H9 (cell line): ENCODE measurements at regions not wholly inside any gene's neighbourhood (a gene's known extent, or its start where the extent isn't known, plus 50 kb on each side); places are given as distances from the start of the nearest gene placed in this dataset.

ENCODE experiments used
- DNase-seq: peaks from one replicate; pipeline ENCODE4 v3.0.0-alpha.2; 2017
- H2AFZ ChIP-seq: one replicate; pipeline ENCODE4 v1.6.1; 2013; ENCODE audit warnings: mild to moderate bottlenecking, low read length, control low read depth, moderate library complexity
- H2AK5ac ChIP-seq: 2 replicates; pipeline ENCODE4 v1.6.1; 2013; ENCODE audit warnings: low read length, control low read depth, mixed read lengths; ENCODE audit not compliant: insufficient read length
- H2BK120ac ChIP-seq: one replicate; pipeline ENCODE4 v1.6.1; 2013; ENCODE audit warnings: low read depth, mild to moderate bottlenecking, low read length, control low read depth, inconsistent platforms; ENCODE audit not compliant: poor library complexity, severe bottlenecking
- H2BK12ac ChIP-seq: 2 replicates; pipeline ENCODE4 v1.6.1; 2013; ENCODE audit warnings: low read length, control low read depth, mixed read lengths, low read depth; ENCODE audit not compliant: insufficient read length
- H2BK15ac ChIP-seq: 2 replicates; pipeline ENCODE4 v1.6.1; 2013; ENCODE audit warnings: low read depth, low read length, control low read depth
- H2BK20ac ChIP-seq: one replicate; pipeline ENCODE4 v1.6.1; 2013; ENCODE audit warnings: low read depth, mild to moderate bottlenecking, low read length, control low read depth, inconsistent platforms; ENCODE audit not compliant: poor library complexity, severe bottlenecking
- H2BK5ac ChIP-seq: 2 replicates; pipeline ENCODE4 v1.6.1; 2013; ENCODE audit warnings: low read length, control low read depth, mixed read lengths; ENCODE audit not compliant: insufficient read length
- H3K14ac ChIP-seq: 2 replicates; pipeline ENCODE4 v1.6.1; 2013; ENCODE audit warnings: low read length, control low read depth; ENCODE audit not compliant: insufficient read depth
- H3K18ac ChIP-seq: 2 replicates; pipeline ENCODE4 v1.6.1; 2013; ENCODE audit warnings: low read depth, mild to moderate bottlenecking, mixed read lengths, low read length, control low read depth; ENCODE audit not compliant: insufficient read length
- H3K23ac ChIP-seq: 2 replicates; pipeline ENCODE4 v1.6.1; 2013; ENCODE audit warnings: low read length, control low read depth, mixed read lengths, low read depth; ENCODE audit not compliant: insufficient read length
- H3K23me2 ChIP-seq: 2 replicates; pipeline ENCODE4 v1.6.1; 2013; ENCODE audit warnings: low read depth, mild to moderate bottlenecking, mixed read lengths, low read length, control low read depth; ENCODE audit not compliant: insufficient read length, poor library complexity, severe bottlenecking
- H3K27ac ChIP-seq: 2 replicates; pipeline ENCODE4 v1.5.1; 2013; ENCODE audit warnings: low read length, control low read depth, mixed read lengths, low read depth; ENCODE audit not compliant: insufficient read length
- H3K27me3 ChIP-seq: 2 replicates; pipeline ENCODE4 v1.6.1; 2013; ENCODE audit warnings: low read length, control low read depth, inconsistent platforms; ENCODE audit not compliant: insufficient read depth
- H3K4ac ChIP-seq: 2 replicates; pipeline ENCODE4 v1.6.1; 2013; ENCODE audit warnings: low read depth, mild to moderate bottlenecking, control low read depth, inconsistent platforms, low read length, moderate library complexity
- H3K4me1 ChIP-seq: 2 replicates; pipeline ENCODE4 v1.6.1; 2013; ENCODE audit warnings: low read length, control low read depth, inconsistent platforms; ENCODE audit not compliant: insufficient read depth
- H3K4me2 ChIP-seq: 2 replicates; pipeline ENCODE4 v1.6.1; 2013; ENCODE audit warnings: low read length, control low read depth, mixed read lengths; ENCODE audit not compliant: insufficient read length, insufficient read depth
- H3K56ac ChIP-seq: 2 replicates; pipeline ENCODE4 v1.6.1; 2013; ENCODE audit warnings: low read depth, mild to moderate bottlenecking, mixed read lengths, low read length, control low read depth; ENCODE audit not compliant: insufficient read length
- H3K79me1 ChIP-seq: 2 replicates; pipeline ENCODE4 v1.6.1; 2013; ENCODE audit warnings: low read depth, mild to moderate bottlenecking, moderate library complexity, low read length, control low read depth, inconsistent platforms; ENCODE audit not compliant: insufficient read depth, poor library complexity, severe bottlenecking
- H3K79me2 ChIP-seq: 2 replicates; pipeline ENCODE4 v1.6.1; 2013; ENCODE audit warnings: low read length, control low read depth, inconsistent platforms; ENCODE audit not compliant: insufficient read depth
- H3K9ac ChIP-seq: 2 replicates; pipeline ENCODE4 v1.6.1; 2013; ENCODE audit warnings: low read length, control low read depth, mixed read lengths; ENCODE audit not compliant: insufficient read length; ENCODE audit errors: extremely low read depth
- H3K9me3 ChIP-seq: one replicate; pipeline ENCODE4 v1.6.1; 2013; ENCODE audit warnings: low read depth, low read length, inconsistent platforms; ENCODE audit not compliant: control insufficient read depth
- H3T11ph ChIP-seq: one replicate; pipeline ENCODE4 v1.6.1; 2013; ENCODE audit warnings: mild to moderate bottlenecking, low read length, control low read depth, inconsistent platforms
- H4K20me1 ChIP-seq: one replicate; pipeline ENCODE4 v1.6.1; 2013; ENCODE audit not compliant: control insufficient read depth, insufficient read length, insufficient read depth
- H4K5ac ChIP-seq: 2 replicates; pipeline ENCODE4 v1.6.1; 2013; ENCODE audit warnings: low read depth, mild to moderate bottlenecking, mixed read lengths, low read length, control low read depth; ENCODE audit not compliant: insufficient read length
- H4K8ac ChIP-seq: replicated peaks from 2 replicates; pipeline ENCODE4 v1.6.1; 2013; ENCODE audit warnings: low read length, control low read depth, mixed read lengths, low read depth; ENCODE audit not compliant: insufficient read length
- H4K91ac ChIP-seq: 2 replicates; pipeline ENCODE4 v1.6.1; 2013; ENCODE audit warnings: low read depth, mild to moderate bottlenecking, moderate library complexity, mixed read lengths, low read length, control low read depth; ENCODE audit not compliant: insufficient read length
- H3K27ac Mint-ChIP-seq, 3 experiments: 2 replicates in 2 of 3; 3 replicates in 1 of 3; pipeline ENCODE4 v1.8.0; 2020 to 2021; ENCODE audit warnings: mixed read lengths in 3 of 3, mild to moderate bottlenecking in 1 of 3, moderate library complexity in 1 of 3
- H3K27me3 Mint-ChIP-seq: 2 replicates; pipeline ENCODE4 v1.8.0; 2021; ENCODE audit warnings: low read depth, mild to moderate bottlenecking, moderate library complexity, mixed read lengths
- H3K36me3 Mint-ChIP-seq, 3 experiments: 2 replicates in 2 of 3; 3 replicates in 1 of 3; pipeline ENCODE4 v1.8.0; 2020 to 2021; ENCODE audit warnings: low read depth in 3 of 3, mixed read lengths in 3 of 3; ENCODE audit not compliant: insufficient read depth in 1 of 3
- H3K4me1 Mint-ChIP-seq, 2 experiments: 2 replicates each; pipeline ENCODE4 v1.8.0; 2020; ENCODE audit warnings: mixed read lengths in 2 of 2
- H3K4me3 Mint-ChIP-seq, 2 experiments: 2 replicates in 1 of 2; 3 replicates in 1 of 2; pipeline ENCODE4 v1.8.0; 2020 to 2021; ENCODE audit warnings: mild to moderate bottlenecking in 2 of 2, mixed read lengths in 2 of 2, moderate library complexity in 1 of 2
- H3K9me3 Mint-ChIP-seq, 2 experiments: 2 replicates in 1 of 2; 3 replicates in 1 of 2; pipeline ENCODE4 v1.8.0; 2020; ENCODE audit warnings: mild to moderate bottlenecking in 2 of 2, mixed read lengths in 2 of 2, moderate library complexity in 1 of 2
- CTCF ChIP-seq: fragments of 200-600 bp; sonication (generic); conservative IDR thresholded peaks from 3 replicates; pipeline ENCODE4 v1.8.0; 2021; ENCODE audit warnings: antibody characterized with exemption, mild to moderate bottlenecking
- WGBS: extraction: QIAGEN DNeasy Blood & Tissue Kit; methylation state at CpG from one replicate; pipeline ENCODE4 v1.1.7; 2013; ENCODE audit warnings: missing lambda C conversion rate, low lambda C conversion rate, mixed read lengths; ENCODE audit not compliant: insufficient read length; ENCODE audit errors: extremely low coverage; 5-methylcytosine and 5-hydroxymethylcytosine counted together

DNA sequence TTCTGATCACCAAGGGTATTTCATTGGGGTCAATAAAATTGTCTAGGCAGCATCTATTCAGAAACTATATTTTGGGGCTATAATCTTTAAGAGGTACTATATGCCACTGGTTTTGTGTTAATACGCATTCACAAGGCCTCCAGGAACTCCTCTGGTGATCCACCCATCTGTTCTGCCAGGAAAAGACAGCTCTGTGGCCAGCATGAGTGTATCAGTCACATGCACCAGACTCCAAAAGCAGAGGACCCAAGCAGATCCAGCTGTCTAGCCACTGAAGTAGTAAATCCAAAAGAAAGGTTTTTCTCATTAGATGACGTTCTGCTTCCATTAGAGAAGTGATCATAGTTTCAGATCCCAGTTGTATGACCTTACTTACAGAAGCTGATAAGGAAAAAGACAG is 199.6 kb upstream of the CELF2 start:
- no peak overlapping the region for H3K27ac Mint-ChIP-seq
- Histone ChIP-seq H3K4me1 (no peaks in the 10 kb centered on the region), H3K14ac (no peak overlapping the region), H2BK15ac (no peak overlapping the region), H2BK20ac (no peak overlapping the region), H3K9me3 (no peaks in the 10 kb centered on the region), H4K20me1 (no peaks in the 10 kb centered on the region), H3K23ac (no peak overlapping the region), H2BK120ac (no peak overlapping the region), H3K18ac (no peak overlapping the region), H3K79me1 (no peaks in the 10 kb centered on the region), H3K4me2 (no peak overlapping the region), H3K9ac (no peak overlapping the region), H3K27me3 (no peaks in the 10 kb centered on the region), H3K79me2 (no peaks in the 10 kb centered on the region), H3K4ac (no peak overlapping the region), H4K8ac (no peak overlapping the region), H4K5ac (no peak overlapping the region), H2AFZ (no peak overlapping the region), H4K91ac (no peak overlapping the region), H3K56ac (no peak overlapping the region), H2BK5ac (no peak overlapping the region), H3T11ph (no peak overlapping the region), H2AK5ac (no peak overlapping the region), H3K27ac (no peak overlapping the region), H3K23me2 (no peaks in the 10 kb centered on the region), H2BK12ac (no peak overlapping the region)
- H3K27me3 Mint-ChIP-seq: no peaks in the 10 kb centered on the region; the same call in 1 of the 2 replicates
- H3K4me1 Mint-ChIP-seq: peaks cover 4 to 6% of the 10 kb centered on the region in 2 experiments
- no peak overlapping the region for H3K4me3 Mint-ChIP-seq
- WGBS: no CpG with 5 or more reads among the region's 2 CpGs
- peaks cover 13 to 16% of the 10 kb centered on the region in 2 experiments for H3K9me3 Mint-ChIP-seq
- peaks cover 6 to 18% (median 14%) of the 10 kb centered on the region in 3 experiments; a peak in 6 of 7 replicates for H3K36me3 Mint-ChIP-seq
- DNase-seq: no peak
- TF ChIP-seq CTCF: no peak
